ENCODE measurements at regions not wholly inside any gene's neighbourhood (a gene's known extent, or its start where the extent isn't known, plus 50 kb on each side); places are given as distances from the start of the nearest gene placed in this dataset.

GRCh38 chr6:144729502-144729901, 444.4 kb downstream of the UTRN start:
- Histone ChIP-seq H3K36me3 (peaks cover 14 to 26% of the 10 kb centered on the region in 2 donors), H3K27me3 (no peaks in the 10 kb centered on the region), H3K4me1 (no peaks in the 10 kb centered on the region), H3K9me3 (no peaks in the 10 kb centered on the region), H3K4me3 (no peak overlapping the region), H3K27ac (no peak overlapping the region)
- TF ChIP-seq CTCF (IDR thresholded peaks at IDR 0.05): no peak
- intact Hi-C loops (cut with DNase I): no loop called here
- DNase-seq (ENCODE audit: low spot score in 2 of 2): no peak

- H3K9me3 ChIP-seq: no peaks in the 10 kb centered on the region
- TF ChIP-seq CTCF (IDR thresholded peaks at IDR 0.05): no peak
- H3K27ac ChIP-seq: no peak overlapping the region
- no peak overlapping the region for H3K4me3 ChIP-seq
- H3K36me3 ChIP-seq: peaks cover 14 to 32% of the 10 kb centered on the region in 2 donors
- no peak for DNase-seq (ENCODE audit: low spot score in 2 of 2)
- H3K4me1 ChIP-seq: no peaks in the 10 kb centered on the region
- intact Hi-C loops (cut with DNase I): no loop called here
- H3K27me3 ChIP-seq: no peaks in the 10 kb centered on the region
Observed at GRCh38 chr6:144730088-144730645, 445.0 kb downstream of the UTRN start.

GRCh38 chr6:144731229-144731628, 446.1 kb downstream of the UTRN start:
- Histone ChIP-seq H3K4me3 (no peak overlapping the region), H3K27me3 (no peaks in the 10 kb centered on the region)

GRCh38 chr6:144736763-144737162, 451.6 kb downstream of the UTRN start:
- Histone ChIP-seq H3K4me1 (no peaks in the 10 kb centered on the region), H3K4me3 (no peak overlapping the region), H3K27me3 (no peaks in the 10 kb centered on the region), H3K36me3 (peaks cover 7 to 37% of the 10 kb centered on the region in 2 donors), H3K9me3 (no peaks in the 10 kb centered on the region), H3K27ac (no peak overlapping the region)
- no peak for DNase-seq (ENCODE audit: low spot score in 2 of 2)
- no peak for TF ChIP-seq CTCF (IDR thresholded peaks at IDR 0.05)
- intact Hi-C loops (cut with DNase I): no loop called here

More at GRCh38 chr6:144731229-144731628, 446.1 kb downstream of the UTRN start:
- Histone ChIP-seq H3K36me3 (peaks cover 14 to 37% of the 10 kb centered on the region in 2 donors), H3K4me1 (no peaks in the 10 kb centered on the region), H3K9me3 (no peaks in the 10 kb centered on the region), H3K27ac (no peak overlapping the region)
- no peak for DNase-seq (ENCODE audit: low spot score in 2 of 2)
- intact Hi-C loops (cut with DNase I): no loop called here
- no peak for TF ChIP-seq CTCF (IDR thresholded peaks at IDR 0.05)

- no peak overlapping the region for H3K27ac ChIP-seq
- no peaks in the 10 kb centered on the region for H3K4me1 ChIP-seq
- H3K27me3 ChIP-seq: no peaks in the 10 kb centered on the region
- no peaks in the 10 kb centered on the region for H3K9me3 ChIP-seq
- no peak for TF ChIP-seq CTCF (IDR thresholded peaks at IDR 0.05)
- H3K36me3 ChIP-seq: peaks cover 1 to 28% of the 10 kb centered on the region in 2 donors
- no peak for DNase-seq (ENCODE audit: low spot score in 2 of 2)
- intact Hi-C loops (cut with DNase I): no loop called here
- no peak overlapping the region for H3K4me3 ChIP-seq
Observed at GRCh38 chr6:144737998-144738397, 452.9 kb downstream of the UTRN start.

- intact Hi-C loops (cut with DNase I): no loop called here
- H3K4me1 ChIP-seq: no peaks in the 10 kb centered on the region
- H3K9me3 ChIP-seq: no peaks in the 10 kb centered on the region
- no peaks in the 10 kb centered on the region for H3K27me3 ChIP-seq
- peaks cover 0 to 11% of the 10 kb centered on the region in 2 donors for H3K36me3 ChIP-seq
- no peak overlapping the region for H3K4me3 ChIP-seq
- no peak overlapping the region for H3K27ac ChIP-seq
- DNase-seq (ENCODE audit: low spot score in 2 of 2): no peak
- TF ChIP-seq CTCF (IDR thresholded peaks at IDR 0.05): no peak
Observed at GRCh38 chr6:144739873-144740272, 454.7 kb downstream of the UTRN start.

Data from ascending aorta (tissue), 2 donors.